ENCODE measurements at regions not wholly inside any gene's neighbourhood (a gene's known extent, or its start where the extent isn't known, plus 50 kb on each side); places are given as distances from the start of the nearest gene placed in this dataset.

DNA sequence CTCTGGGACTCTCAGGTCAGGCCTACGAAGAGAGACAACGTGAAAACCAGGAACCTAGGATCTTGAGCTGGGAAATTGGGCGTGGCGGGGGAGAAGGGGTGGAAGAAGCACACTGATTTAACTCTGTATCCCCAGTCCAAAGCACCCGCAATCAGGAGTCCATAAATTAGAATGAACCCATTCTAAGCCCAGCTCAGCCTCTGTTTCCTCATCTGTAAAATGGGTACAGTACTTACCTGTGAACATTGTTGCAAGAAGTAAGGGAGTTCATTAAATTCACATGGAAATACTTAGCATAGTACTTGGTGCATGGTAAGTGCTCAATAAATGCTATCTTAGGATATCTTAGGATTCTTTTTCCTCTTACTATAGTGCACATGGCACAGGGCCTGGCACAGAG is 326.7 kb downstream of the BCOR start:
- TF ChIP-seq POLR2A (IDR thresholded peaks at IDR 0.05) = no peak
- TF ChIP-seq, protein P1, sequence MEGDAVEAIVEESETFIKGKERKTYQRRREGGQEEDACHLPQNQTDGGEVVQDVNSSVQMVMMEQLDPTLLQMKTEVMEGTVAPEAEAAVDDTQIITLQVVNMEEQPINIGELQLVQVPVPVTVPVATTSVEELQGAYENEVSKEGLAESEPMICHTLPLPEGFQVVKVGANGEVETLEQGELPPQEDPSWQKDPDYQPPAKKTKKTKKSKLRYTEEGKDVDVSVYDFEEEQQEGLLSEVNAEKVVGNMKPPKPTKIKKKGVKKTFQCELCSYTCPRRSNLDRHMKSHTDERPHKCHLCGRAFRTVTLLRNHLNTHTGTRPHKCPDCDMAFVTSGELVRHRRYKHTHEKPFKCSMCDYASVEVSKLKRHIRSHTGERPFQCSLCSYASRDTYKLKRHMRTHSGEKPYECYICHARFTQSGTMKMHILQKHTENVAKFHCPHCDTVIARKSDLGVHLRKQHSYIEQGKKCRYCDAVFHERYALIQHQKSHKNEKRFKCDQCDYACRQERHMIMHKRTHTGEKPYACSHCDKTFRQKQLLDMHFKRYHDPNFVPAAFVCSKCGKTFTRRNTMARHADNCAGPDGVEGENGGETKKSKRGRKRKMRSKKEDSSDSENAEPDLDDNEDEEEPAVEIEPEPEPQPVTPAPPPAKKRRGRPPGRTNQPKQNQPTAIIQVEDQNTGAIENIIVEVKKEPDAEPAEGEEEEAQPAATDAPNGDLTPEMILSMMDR (IDR thresholded peaks at IDR 0.05) = no peak

Measured in uterus (tissue), 2 donors.